HEK293T (cell line): ENCODE measurements at regions not wholly inside any gene's neighbourhood (a gene's known extent, or its start where the extent isn't known, plus 50 kb on each side); places are given as distances from the start of the nearest gene placed in this dataset.

ENCODE experiments used
- CTCF ChIA-PET: fragments of 350-600 bp; formaldehyde crosslinking; extraction: SDS; loops from one replicate; lab custom pipeline; 2021; ENCODE audit warnings: antibody characterized with exemption, inconsistent platforms; lab: Yijun Ruan, JAX
- POLR2A ChIA-PET: fragments of 350-600 bp; formaldehyde crosslinking; extraction: SDS; loops from one replicate; lab custom pipeline; 2020; ENCODE audit warnings: antibody characterized with exemption, inconsistent platforms; lab: Yijun Ruan, JAX
- DNase-seq: peaks from one replicate; pipeline ENCODE4 v3.0.0; 2012; ENCODE audit warnings: mixed read lengths; ENCODE audit errors: extremely low spot score
- ARNT ChIP-seq: fragments of 450-650 bp; IDR thresholded peaks from 2 replicates; pipeline ENCODE4 v1.6.1; 2017; ENCODE audit warnings: mild to moderate bottlenecking
- BHLHE40 ChIP-seq: fragments of 450-650 bp; IDR thresholded peaks from 2 replicates; pipeline ENCODE4 v1.6.1; 2016; ENCODE audit warnings: mild to moderate bottlenecking, moderate library complexity, borderline replicate concordance
- CTBP1 ChIP-seq: fragments of 450-650 bp; IDR thresholded peaks from 2 replicates; pipeline ENCODE4 v1.6.1; 2016; ENCODE audit warnings: borderline replicate concordance
- ELF4 ChIP-seq: fragments of 450-650 bp; IDR thresholded peaks from 2 replicates; pipeline ENCODE4 v1.6.1; 2017; ENCODE audit warnings: antibody characterized with exemption
- FOXA1 ChIP-seq: fragments of 450-650 bp; IDR thresholded peaks from 2 replicates; pipeline ENCODE4 v1.6.1; 2016; ENCODE audit warnings: mild to moderate bottlenecking
- FOXK2 ChIP-seq: fragments of 450-650 bp; IDR thresholded peaks from 2 replicates; pipeline ENCODE4 v1.6.1; 2016; ENCODE audit warnings: mild to moderate bottlenecking
- FOXM1 ChIP-seq: fragments of 450-650 bp; IDR thresholded peaks from 2 replicates; pipeline ENCODE4 v1.6.1; 2017; ENCODE audit warnings: mild to moderate bottlenecking, borderline replicate concordance
- HDGF ChIP-seq: fragments of 450-650 bp; IDR thresholded peaks from 2 replicates; pipeline ENCODE4 v1.6.1; 2017; ENCODE audit warnings: antibody characterized with exemption, borderline replicate concordance
- L3MBTL2 ChIP-seq: fragments of 450-650 bp; conservative IDR thresholded peaks from 2 replicates; pipeline ENCODE4 v1.6.1; 2016; ENCODE audit warnings: mild to moderate bottlenecking
- LEF1 ChIP-seq: fragments of 450-650 bp; IDR thresholded peaks from 2 replicates; pipeline ENCODE4 v1.6.1; 2017; ENCODE audit warnings: mild to moderate bottlenecking, borderline replicate concordance
- NFRKB ChIP-seq: fragments of 450-650 bp; IDR thresholded peaks from 2 replicates; pipeline ENCODE4 v1.6.1; 2016; ENCODE audit warnings: mild to moderate bottlenecking, moderate library complexity
- PKNOX1 ChIP-seq: fragments of 450-650 bp; IDR thresholded peaks from 2 replicates; pipeline ENCODE4 v1.6.1; 2016
- SP1 ChIP-seq: fragments of 450-650 bp; IDR thresholded peaks from 2 replicates; pipeline ENCODE4 v1.6.1; 2017
- SUZ12 ChIP-seq: fragments of 450-650 bp; IDR thresholded peaks from 2 replicates; pipeline ENCODE4 v1.6.1; 2016; ENCODE audit warnings: mild to moderate bottlenecking
- TARDBP ChIP-seq: fragments of 450-650 bp; IDR thresholded peaks from 2 replicates; pipeline ENCODE4 v1.6.1; 2016
- ZNF384 ChIP-seq: fragments of 450-650 bp; IDR thresholded peaks from 2 replicates; pipeline ENCODE4 v1.6.1; 2016

GRCh38 chr6:121573481-121573880 is 138.0 kb downstream of the GJA1 start:
- DNase-seq: no peak
- CTCF ChIA-PET: no interaction called here
- POLR2A ChIA-PET: no interaction called here
- no peak for TF ChIP-seq CTBP1
- TF ChIP-seq FOXM1: no peak
- no peak for TF ChIP-seq ARNT
- TF ChIP-seq FOXK2: no peak
- TF ChIP-seq SP1: no peak
- no peak for TF ChIP-seq BHLHE40
- TF ChIP-seq NFRKB: no peak
- no peak for TF ChIP-seq L3MBTL2
- TF ChIP-seq ZNF384: no peak
- TF ChIP-seq PKNOX1: no peak

DNA sequence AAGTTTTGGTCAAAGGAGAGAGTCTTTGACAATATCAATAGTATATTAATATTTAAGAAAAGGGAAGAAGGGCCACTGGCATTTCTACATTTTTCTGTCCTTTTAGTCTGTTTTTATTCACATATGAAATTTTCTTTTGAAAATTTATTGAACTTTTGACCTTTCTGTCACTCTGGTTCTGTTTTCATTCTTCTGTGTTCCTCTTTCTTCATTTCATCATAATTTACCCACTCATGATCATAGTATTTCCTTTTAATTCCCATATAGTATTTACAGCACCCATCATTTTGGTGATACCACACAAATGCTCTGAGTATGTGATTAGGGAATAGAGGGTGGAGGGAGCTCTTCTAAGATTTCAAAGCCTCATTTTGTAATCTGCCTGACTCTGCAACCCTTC is 142.8 kb downstream of the GJA1 start:
- DNase-seq: no peak
- ChIA-PET POLR2A (no interaction called here), CTCF (no interaction called here)
- no peak for TF ChIP-seq CTBP1
- TF ChIP-seq L3MBTL2: no peak
- TF ChIP-seq LEF1: no peak
- no peak for TF ChIP-seq TARDBP
- TF ChIP-seq PKNOX1: no peak
- no peak for TF ChIP-seq HDGF
- no peak for TF ChIP-seq BHLHE40
- TF ChIP-seq ELF4: no peak
- TF ChIP-seq NFRKB: no peak
- TF ChIP-seq SUZ12: no peak

- POLR2A ChIA-PET: no interaction called here
- DNase-seq: no peak
- TF ChIP-seq BHLHE40 (no peak), LEF1 (no peak)
- CTCF ChIA-PET: no interaction called here
Measured at GRCh38 chr6:121579478-121579877, 144.0 kb downstream of the GJA1 start.

DNA sequence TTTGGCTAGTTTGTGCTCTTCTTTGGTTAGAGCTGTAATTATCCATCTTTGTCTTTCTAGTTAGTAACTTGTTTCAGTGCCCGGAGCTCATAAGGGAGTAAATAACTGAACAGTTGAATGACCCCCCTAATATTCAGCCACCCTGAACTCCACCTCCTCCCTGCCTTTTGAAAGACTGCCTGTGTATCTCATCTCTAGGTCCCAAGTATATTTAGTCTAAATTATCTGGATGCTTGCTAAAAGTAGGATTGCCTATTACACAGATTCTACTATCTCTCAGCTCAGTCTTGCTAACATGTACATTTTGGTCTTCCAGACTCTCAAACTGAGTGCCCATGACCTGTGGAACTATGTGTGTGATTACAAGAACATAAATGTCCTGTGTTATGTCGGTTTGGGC is 145.9 kb downstream of the GJA1 start:
- DNase-seq: no peak
- ChIA-PET POLR2A (no interaction called here), CTCF (no interaction called here)
- TF ChIP-seq ELF4 (no peak), FOXM1 (no peak)

- ChIA-PET CTCF (no interaction called here), POLR2A (no interaction called here)
- TF ChIP-seq FOXA1 (no peak), FOXK2 (no peak), SUZ12 (no peak), ARNT (no peak), TARDBP (no peak), CTBP1 (no peak), L3MBTL2 (no peak), SP1 (no peak), NFRKB (no peak), BHLHE40 (no peak), LEF1 (no peak)
- DNase-seq: no peak
Measured at GRCh38 chr6:121582262-121582661, 146.8 kb downstream of the GJA1 start.

- DNase-seq: no peak
- POLR2A ChIA-PET: no interaction called here
- TF ChIP-seq NFRKB (no peak), HDGF (no peak), BHLHE40 (no peak), ELF4 (no peak), ZNF384 (no peak), FOXA1 (no peak), SP1 (no peak), L3MBTL2 (no peak), SUZ12 (no peak), TARDBP (no peak), LEF1 (no peak), CTBP1 (no peak), PKNOX1 (no peak), FOXK2 (no peak), ARNT (no peak), FOXM1 (no peak)
- CTCF ChIA-PET: no interaction called here
Measured at GRCh38 chr6:121584586-121585369, 149.3 kb downstream of the GJA1 start.

DNA sequence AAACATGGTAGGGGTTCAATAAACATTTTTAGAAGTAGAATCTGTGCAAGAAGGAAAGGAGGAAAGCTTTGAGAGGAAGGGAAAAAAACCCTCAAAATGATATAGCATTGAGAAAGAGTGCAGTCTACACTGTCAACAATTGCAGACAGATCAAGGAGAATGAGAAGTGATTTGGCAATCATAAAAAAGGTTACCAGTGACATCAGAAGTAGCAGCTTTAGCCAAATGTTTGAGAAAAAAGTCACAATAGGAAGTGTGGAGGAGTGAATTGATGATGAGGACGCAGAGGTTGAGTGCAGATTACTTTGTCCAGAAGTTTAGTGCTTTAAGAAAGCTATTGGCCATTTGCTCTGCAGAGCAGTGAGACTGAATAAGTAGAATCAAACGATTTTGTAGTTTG is 155.0 kb downstream of the GJA1 start:
- DNase-seq: no peak
- POLR2A ChIA-PET: no interaction called here
- CTCF ChIA-PET: no interaction called here
- TF ChIP-seq SUZ12 (no peak), ARNT (no peak), HDGF (no peak), CTBP1 (no peak), TARDBP (no peak), SP1 (no peak), NFRKB (no peak), PKNOX1 (no peak), FOXM1 (no peak)
